Esophagus squamous epithelium (tissue), 4 donors: ENCODE measurements at regions not wholly inside any gene's neighbourhood (a gene's known extent, or its start where the extent isn't known, plus 50 kb on each side); places are given as distances from the start of the nearest gene placed in this dataset.

Experiments
- POLR2A ChIP-seq, 4 donors: fragments of 450-650 bp; IDR thresholded peaks; one replicate each; pipeline ENCODE4 v1.6.1; 2017; ENCODE audit warnings: antibody characterized with exemption in 4 of 4, mild to moderate bottlenecking in 4 of 4, moderate library complexity in 3 of 4
- TF ChIP-seq, protein P1 (sequence below), 6 experiments: fragments of 450-650 bp in 4 of 6; fragments of 200-600 bp in 2 of 6; sonication (generic) in 2 of 6; IDR thresholded peaks; one replicate each; pipeline ENCODE4 v1.5.1; 2016 to 2019; ENCODE audit warnings: antibody characterized with exemption in 6 of 6, mild to moderate bottlenecking in 4 of 6, moderate library complexity in 4 of 6

GRCh38 chr5:12592228-12592627 lies 688.0 kb upstream of the CTNND2 start:
- TF ChIP-seq, protein P1, sequence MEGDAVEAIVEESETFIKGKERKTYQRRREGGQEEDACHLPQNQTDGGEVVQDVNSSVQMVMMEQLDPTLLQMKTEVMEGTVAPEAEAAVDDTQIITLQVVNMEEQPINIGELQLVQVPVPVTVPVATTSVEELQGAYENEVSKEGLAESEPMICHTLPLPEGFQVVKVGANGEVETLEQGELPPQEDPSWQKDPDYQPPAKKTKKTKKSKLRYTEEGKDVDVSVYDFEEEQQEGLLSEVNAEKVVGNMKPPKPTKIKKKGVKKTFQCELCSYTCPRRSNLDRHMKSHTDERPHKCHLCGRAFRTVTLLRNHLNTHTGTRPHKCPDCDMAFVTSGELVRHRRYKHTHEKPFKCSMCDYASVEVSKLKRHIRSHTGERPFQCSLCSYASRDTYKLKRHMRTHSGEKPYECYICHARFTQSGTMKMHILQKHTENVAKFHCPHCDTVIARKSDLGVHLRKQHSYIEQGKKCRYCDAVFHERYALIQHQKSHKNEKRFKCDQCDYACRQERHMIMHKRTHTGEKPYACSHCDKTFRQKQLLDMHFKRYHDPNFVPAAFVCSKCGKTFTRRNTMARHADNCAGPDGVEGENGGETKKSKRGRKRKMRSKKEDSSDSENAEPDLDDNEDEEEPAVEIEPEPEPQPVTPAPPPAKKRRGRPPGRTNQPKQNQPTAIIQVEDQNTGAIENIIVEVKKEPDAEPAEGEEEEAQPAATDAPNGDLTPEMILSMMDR (IDR thresholded peaks at IDR 0.05): no peak
- no peak for TF ChIP-seq POLR2A (IDR thresholded peaks at IDR 0.05)
